ENCODE measurements at regions not wholly inside any gene's neighbourhood (a gene's known extent, or its start where the extent isn't known, plus 50 kb on each side); places are given as distances from the start of the nearest gene placed in this dataset.
A peak's percentile ranks its signal among the peaks of the same experiment; 100 is the strongest.

- intact Hi-C loops (cut with micrococcal nuclease) = no loop called here
- peak overlapping the region; percentile 70 for H2AFZ ChIP-seq (ENCODE audit: low read depth, low read length, poor library complexity, severe bottlenecking)
- no peaks in the 10 kb centered on the region for H3K9me2 ChIP-seq (ENCODE audit: insufficient read depth)
- peak; percentile 79 for DNase-seq (ENCODE audit: low read depth, low spot score)
- no peaks in the 10 kb centered on the region for H3K36me3 ChIP-seq (ENCODE audit: control insufficient read depth in 1 of 2, insufficient read depth in 2 of 2, low read length in 2 of 2)
- H3K27me3 ChIP-seq (ENCODE audit: insufficient read depth, low read length) = no peaks in the 10 kb centered on the region
- peak overlapping the region; percentile 59 for H3K27ac ChIP-seq (ENCODE audit: low read depth, low read length)
- POLR2A ChIA-PET = interaction anchor here (0.8 to 1.0 kb wide), 2 partner anchors 10 to 236 kb away, joined by 3 read pairs; partner anchors contain the start of gene C18orf32
- H3K9me3 ChIP-seq (ENCODE audit: control insufficient read depth in 1 of 2, insufficient read depth in 1 of 2, low read depth in 1 of 2, low read length in 2 of 2) = no peaks in the 10 kb centered on the region
- H3K4me2 ChIP-seq (ENCODE audit: low read length) = peak overlapping the region; percentile 65
- RAD21 ChIA-PET (ENCODE audit: low non-redundant PET in 1 of 2, low total read pairs in 2 of 2, uncharacterized antibody in 2 of 2, unreplicated experiment in 2 of 2) = no interaction called here
- BruUV-seq (replicated peaks) = no TSS peak
- H3K79me2 ChIP-seq (ENCODE audit: insufficient read depth, low read length) = no peaks in the 10 kb centered on the region
- H3K4me3 ChIP-seq (replicated peaks in 1 of 2; ENCODE audit: low read depth in 1 of 2, low read length in 2 of 2) = peak overlapping the region; percentile 13 to 31
- H4K20me1 ChIP-seq (ENCODE audit: insufficient read depth) = no peaks in the 10 kb centered on the region
- peak; percentile 31 for TF ChIP-seq POLR2AphosphoS5 (IDR thresholded peaks at IDR 0.05; ENCODE audit: low read depth, low read length)
- TF ChIP-seq RAD21 (IDR thresholded peaks at IDR 0.05; ENCODE audit: low read depth) = no peak
- TF ChIP-seq, protein P1, sequence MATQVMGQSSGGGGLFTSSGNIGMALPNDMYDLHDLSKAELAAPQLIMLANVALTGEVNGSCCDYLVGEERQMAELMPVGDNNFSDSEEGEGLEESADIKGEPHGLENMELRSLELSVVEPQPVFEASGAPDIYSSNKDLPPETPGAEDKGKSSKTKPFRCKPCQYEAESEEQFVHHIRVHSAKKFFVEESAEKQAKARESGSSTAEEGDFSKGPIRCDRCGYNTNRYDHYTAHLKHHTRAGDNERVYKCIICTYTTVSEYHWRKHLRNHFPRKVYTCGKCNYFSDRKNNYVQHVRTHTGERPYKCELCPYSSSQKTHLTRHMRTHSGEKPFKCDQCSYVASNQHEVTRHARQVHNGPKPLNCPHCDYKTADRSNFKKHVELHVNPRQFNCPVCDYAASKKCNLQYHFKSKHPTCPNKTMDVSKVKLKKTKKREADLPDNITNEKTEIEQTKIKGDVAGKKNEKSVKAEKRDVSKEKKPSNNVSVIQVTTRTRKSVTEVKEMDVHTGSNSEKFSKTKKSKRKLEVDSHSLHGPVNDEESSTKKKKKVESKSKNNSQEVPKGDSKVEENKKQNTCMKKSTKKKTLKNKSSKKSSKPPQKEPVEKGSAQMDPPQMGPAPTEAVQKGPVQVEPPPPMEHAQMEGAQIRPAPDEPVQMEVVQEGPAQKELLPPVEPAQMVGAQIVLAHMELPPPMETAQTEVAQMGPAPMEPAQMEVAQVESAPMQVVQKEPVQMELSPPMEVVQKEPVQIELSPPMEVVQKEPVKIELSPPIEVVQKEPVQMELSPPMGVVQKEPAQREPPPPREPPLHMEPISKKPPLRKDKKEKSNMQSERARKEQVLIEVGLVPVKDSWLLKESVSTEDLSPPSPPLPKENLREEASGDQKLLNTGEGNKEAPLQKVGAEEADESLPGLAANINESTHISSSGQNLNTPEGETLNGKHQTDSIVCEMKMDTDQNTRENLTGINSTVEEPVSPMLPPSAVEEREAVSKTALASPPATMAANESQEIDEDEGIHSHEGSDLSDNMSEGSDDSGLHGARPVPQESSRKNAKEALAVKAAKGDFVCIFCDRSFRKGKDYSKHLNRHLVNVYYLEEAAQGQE (IDR thresholded peaks at IDR 0.05; ENCODE audit: low read depth) = no peak
- peak; percentile 65 for ATAC-seq
- H3K4me1 ChIP-seq (ENCODE audit: control insufficient read depth in 1 of 2, insufficient read depth in 2 of 2, low read length in 2 of 2) = peaks cover 51 to 55% of the 10 kb centered on the region in 2 experiments
- CTCF ChIA-PET = no interaction called here
- peak overlapping the region; percentile 22 for H3K9ac ChIP-seq (ENCODE audit: low read length)
Observed at GRCh38 chr18:49723648-49724180, 89.6 kb downstream of the ACAA2 start.

GRCh38 chr18:49722477-49722876 lies 90.9 kb downstream of the ACAA2 start:
- Histone ChIP-seq H3K4me3 (replicated peaks in 1 of 2; ENCODE audit: low read depth in 1 of 2, low read length in 2 of 2) (no peak overlapping the region), H4K20me1 (ENCODE audit: insufficient read depth) (no peaks in the 10 kb centered on the region), H2AFZ (ENCODE audit: low read depth, low read length, poor library complexity, severe bottlenecking) (no peak overlapping the region), H3K9ac (ENCODE audit: low read length) (no peak overlapping the region), H3K27ac (ENCODE audit: low read depth, low read length) (no peak overlapping the region), H3K9me3 (ENCODE audit: control insufficient read depth in 1 of 2, insufficient read depth in 1 of 2, low read depth in 1 of 2, low read length in 2 of 2) (no peaks in the 10 kb centered on the region), H3K9me2 (ENCODE audit: insufficient read depth) (no peaks in the 10 kb centered on the region), H3K36me3 (ENCODE audit: control insufficient read depth in 1 of 2, insufficient read depth in 2 of 2, low read length in 2 of 2) (no peaks in the 10 kb centered on the region), H3K79me2 (ENCODE audit: insufficient read depth, low read length) (no peaks in the 10 kb centered on the region), H3K4me2 (ENCODE audit: low read length) (no peak overlapping the region), H3K4me1 (ENCODE audit: control insufficient read depth in 1 of 2, insufficient read depth in 2 of 2, low read length in 2 of 2) (peaks cover 49 to 51% of the 10 kb centered on the region in 2 experiments), H3K27me3 (ENCODE audit: insufficient read depth, low read length) (no peaks in the 10 kb centered on the region)
- DNase-seq (ENCODE audit: low read depth, low spot score) = no peak
- RAD21 ChIA-PET (ENCODE audit: low non-redundant PET in 1 of 2, low total read pairs in 2 of 2, uncharacterized antibody in 2 of 2, unreplicated experiment in 2 of 2) = interaction anchor here in 1 of 2 experiments (0.6 kb wide), 1 partner anchor 120 kb away, joined by 3 read pairs; no protein-coding TSS in a partner anchor
- TF ChIP-seq CBX3 (IDR thresholded peaks at IDR 0.05; ENCODE audit: low read depth) = no peak
- TF ChIP-seq YY1 (IDR thresholded peaks at IDR 0.05; ENCODE audit: extremely low read depth, insufficient replicate concordance, low read depth, low read length) = no peak
- TF ChIP-seq SP1 (IDR thresholded peaks at IDR 0.05; ENCODE audit: low read depth) = no peak
- intact Hi-C loops (cut with micrococcal nuclease) = no loop called here
- no peak for ATAC-seq
- CTCF ChIA-PET = no interaction called here
- BruUV-seq (replicated peaks) = no TSS peak
- POLR2A ChIA-PET = interaction anchor here (0.8 kb wide), 1 partner anchor 11 kb away, joined by 3 read pairs; no protein-coding TSS in a partner anchor
